A673 (cell line): ENCODE measurements at regions not wholly inside any gene's neighbourhood (a gene's known extent, or its start where the extent isn't known, plus 50 kb on each side); places are given as distances from the start of the nearest gene placed in this dataset.

Experiments used
- EZH2 ChIP-seq: fragments of 200-600 bp; sonication (generic); IDR thresholded peaks from 2 replicates; pipeline ENCODE4 v1.6.1; 2017; ENCODE audit warnings: borderline replicate concordance, low read depth, mild to moderate bottlenecking, mixed read lengths, antibody characterized with exemption, low read length; ENCODE audit not compliant: poor library complexity, severe bottlenecking
- TF ChIP-seq, protein P1 (sequence below): fragments of 300-800, 200-600 bp; sonication (generic); conservative IDR thresholded peaks from 2 replicates; pipeline ENCODE4 v1.5.1; 2017; ENCODE audit warnings: low read depth, mild to moderate bottlenecking, antibody characterized with exemption, low read length, moderate library complexity, mixed read lengths

DNA sequence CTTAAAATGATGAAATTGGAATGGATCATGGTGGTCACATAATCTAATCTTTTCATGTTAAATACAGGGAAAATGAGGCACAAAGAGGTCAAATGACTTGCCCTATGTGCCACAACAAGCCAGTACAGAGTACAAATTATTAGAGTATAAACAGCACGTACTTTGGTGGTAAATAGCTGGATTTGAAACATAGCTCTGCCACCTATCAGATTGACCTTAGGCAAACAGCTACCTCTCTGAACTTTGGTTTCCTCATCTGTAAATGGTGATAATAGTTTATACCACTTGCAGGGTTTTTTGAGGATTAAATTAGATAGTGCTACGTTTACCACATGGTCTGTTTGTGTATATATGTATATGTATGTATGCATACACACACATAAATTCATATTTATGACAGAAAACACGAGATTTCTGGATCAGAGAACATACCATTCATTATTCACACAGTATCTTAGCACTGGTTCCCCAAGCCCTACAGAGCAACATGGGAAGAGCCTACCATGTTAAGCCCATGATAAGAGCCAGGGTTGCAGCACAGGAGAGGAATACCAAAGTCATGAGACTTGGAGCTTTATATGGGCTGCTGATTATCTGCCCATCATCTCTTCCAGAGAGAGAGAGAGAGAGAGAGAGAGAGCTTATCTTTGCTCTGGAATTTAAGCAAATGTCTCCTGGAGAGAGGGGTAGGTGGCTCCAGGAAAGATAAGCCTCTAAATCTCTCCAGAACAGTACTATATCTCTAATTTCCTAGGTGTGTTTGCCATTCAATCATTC is 73.5 kb downstream of the MDH1 start:
- TF ChIP-seq, protein P1, sequence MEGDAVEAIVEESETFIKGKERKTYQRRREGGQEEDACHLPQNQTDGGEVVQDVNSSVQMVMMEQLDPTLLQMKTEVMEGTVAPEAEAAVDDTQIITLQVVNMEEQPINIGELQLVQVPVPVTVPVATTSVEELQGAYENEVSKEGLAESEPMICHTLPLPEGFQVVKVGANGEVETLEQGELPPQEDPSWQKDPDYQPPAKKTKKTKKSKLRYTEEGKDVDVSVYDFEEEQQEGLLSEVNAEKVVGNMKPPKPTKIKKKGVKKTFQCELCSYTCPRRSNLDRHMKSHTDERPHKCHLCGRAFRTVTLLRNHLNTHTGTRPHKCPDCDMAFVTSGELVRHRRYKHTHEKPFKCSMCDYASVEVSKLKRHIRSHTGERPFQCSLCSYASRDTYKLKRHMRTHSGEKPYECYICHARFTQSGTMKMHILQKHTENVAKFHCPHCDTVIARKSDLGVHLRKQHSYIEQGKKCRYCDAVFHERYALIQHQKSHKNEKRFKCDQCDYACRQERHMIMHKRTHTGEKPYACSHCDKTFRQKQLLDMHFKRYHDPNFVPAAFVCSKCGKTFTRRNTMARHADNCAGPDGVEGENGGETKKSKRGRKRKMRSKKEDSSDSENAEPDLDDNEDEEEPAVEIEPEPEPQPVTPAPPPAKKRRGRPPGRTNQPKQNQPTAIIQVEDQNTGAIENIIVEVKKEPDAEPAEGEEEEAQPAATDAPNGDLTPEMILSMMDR: no peak
- no peak for TF ChIP-seq EZH2
